ENCODE measurements at regions not wholly inside any gene's neighbourhood (a gene's known extent, or its start where the extent isn't known, plus 50 kb on each side); places are given as distances from the start of the nearest gene placed in this dataset.

DNA sequence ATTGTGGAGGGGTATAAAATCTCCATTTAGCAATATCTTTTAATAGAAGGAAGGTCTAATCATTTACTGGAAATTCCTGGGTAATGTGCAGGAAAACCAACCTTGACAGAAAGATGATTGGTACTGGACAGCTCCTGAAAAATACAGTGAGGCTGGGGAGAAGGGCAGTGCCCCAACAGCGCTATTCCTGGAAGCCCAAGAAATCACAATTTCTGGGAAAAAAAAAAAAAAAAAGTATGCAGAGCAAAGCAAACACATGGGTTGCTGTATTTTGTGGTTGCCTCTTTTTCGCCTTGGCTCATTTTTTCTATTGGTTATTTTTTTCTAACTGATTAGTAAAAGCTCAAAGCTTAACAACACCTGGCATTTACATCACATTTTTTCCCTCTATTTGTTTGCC, 249.7 kb downstream of the ENC1 start:
- TF ChIP-seq ZNF341 (tag by site-specific recombination; IDR thresholded peaks at IDR 0.05; ENCODE audit: low read depth) (no peak), ZFP41 (tag by site-specific recombination; IDR thresholded peaks at IDR 0.05; ENCODE audit: borderline replicate concordance) (no peak), ZNF24 (tag by site-specific recombination; IDR thresholded peaks at IDR 0.05) (no peak)
- TF ChIP-seq, protein P1, sequence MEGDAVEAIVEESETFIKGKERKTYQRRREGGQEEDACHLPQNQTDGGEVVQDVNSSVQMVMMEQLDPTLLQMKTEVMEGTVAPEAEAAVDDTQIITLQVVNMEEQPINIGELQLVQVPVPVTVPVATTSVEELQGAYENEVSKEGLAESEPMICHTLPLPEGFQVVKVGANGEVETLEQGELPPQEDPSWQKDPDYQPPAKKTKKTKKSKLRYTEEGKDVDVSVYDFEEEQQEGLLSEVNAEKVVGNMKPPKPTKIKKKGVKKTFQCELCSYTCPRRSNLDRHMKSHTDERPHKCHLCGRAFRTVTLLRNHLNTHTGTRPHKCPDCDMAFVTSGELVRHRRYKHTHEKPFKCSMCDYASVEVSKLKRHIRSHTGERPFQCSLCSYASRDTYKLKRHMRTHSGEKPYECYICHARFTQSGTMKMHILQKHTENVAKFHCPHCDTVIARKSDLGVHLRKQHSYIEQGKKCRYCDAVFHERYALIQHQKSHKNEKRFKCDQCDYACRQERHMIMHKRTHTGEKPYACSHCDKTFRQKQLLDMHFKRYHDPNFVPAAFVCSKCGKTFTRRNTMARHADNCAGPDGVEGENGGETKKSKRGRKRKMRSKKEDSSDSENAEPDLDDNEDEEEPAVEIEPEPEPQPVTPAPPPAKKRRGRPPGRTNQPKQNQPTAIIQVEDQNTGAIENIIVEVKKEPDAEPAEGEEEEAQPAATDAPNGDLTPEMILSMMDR (tag by site-specific recombination; IDR thresholded peaks at IDR 0.05) = no peak
- TF ChIP-seq, protein P2, sequence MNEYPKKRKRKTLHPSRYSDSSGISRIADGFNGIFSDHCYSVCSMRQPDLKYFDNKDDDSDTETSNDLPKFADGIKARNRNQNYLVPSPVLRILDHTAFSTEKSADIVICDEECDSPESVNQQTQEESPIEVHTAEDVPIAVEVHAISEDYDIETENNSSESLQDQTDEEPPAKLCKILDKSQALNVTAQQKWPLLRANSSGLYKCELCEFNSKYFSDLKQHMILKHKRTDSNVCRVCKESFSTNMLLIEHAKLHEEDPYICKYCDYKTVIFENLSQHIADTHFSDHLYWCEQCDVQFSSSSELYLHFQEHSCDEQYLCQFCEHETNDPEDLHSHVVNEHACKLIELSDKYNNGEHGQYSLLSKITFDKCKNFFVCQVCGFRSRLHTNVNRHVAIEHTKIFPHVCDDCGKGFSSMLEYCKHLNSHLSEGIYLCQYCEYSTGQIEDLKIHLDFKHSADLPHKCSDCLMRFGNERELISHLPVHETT (tag by site-specific recombination; IDR thresholded peaks at IDR 0.05) = no peak
- TF ChIP-seq, protein P3, sequence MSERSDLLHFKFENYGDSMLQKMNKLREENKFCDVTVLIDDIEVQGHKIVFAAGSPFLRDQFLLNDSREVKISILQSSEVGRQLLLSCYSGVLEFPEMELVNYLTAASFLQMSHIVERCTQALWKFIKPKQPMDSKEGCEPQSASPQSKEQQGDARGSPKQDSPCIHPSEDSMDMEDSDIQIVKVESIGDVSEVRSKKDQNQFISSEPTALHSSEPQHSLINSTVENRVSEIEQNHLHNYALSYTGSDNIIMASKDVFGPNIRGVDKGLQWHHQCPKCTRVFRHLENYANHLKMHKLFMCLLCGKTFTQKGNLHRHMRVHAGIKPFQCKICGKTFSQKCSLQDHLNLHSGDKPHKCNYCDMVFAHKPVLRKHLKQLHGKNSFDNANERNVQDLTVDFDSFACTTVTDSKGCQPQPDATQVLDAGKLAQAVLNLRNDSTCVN (tag by site-specific recombination; optimal IDR thresholded peaks at IDR 0.05) = no peak

Measured in HEK293 (cell line).